ENCODE measurements at regions not wholly inside any gene's neighbourhood (a gene's known extent, or its start where the extent isn't known, plus 50 kb on each side); places are given as distances from the start of the nearest gene placed in this dataset.

DNA sequence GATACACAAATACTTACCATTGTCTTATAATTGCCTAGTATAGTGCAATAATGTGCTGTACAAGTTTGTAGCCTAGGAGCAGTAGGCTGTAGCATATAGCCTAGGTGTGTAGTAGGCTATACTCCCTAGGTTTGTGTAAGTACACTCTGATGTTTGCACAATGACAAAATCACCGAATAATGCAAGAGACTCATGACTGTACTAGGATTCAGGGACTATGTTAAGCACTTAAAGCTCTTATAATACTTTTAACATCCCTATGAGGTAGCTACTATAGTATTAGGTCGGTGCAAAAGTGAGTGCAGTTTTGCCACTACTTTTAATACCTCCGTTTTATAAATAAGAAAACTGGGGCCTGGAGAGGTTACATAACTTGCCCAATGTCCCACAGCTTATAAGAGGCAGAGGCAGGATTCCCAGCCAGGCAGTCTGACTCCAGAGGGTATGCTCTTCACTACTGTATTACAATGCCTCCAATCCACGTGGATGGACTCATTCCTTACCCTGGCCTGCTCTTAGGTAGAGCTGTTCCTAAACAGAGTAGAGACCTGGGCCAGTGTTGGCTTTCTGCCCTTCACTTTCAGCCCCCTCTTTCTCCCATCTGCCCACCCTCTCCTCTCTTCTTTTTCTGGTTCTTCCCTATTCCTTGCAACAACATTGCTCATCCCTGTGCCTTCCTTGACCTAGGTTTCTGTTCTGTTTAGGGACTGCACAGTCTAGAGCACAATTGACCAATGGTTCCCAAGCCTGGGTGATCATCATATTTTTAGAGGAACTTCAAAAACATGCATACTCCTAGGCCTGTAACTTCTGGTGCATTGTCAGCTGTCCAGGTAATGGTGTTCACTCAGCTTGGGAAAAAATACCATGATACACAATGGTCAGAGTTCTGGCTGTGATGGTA is 114.0 kb downstream of the CARTPT start:
- H3K4me3 ChIP-seq (ENCODE audit: low read depth, low read length): no peak overlapping the region
- TF ChIP-seq, protein P1, sequence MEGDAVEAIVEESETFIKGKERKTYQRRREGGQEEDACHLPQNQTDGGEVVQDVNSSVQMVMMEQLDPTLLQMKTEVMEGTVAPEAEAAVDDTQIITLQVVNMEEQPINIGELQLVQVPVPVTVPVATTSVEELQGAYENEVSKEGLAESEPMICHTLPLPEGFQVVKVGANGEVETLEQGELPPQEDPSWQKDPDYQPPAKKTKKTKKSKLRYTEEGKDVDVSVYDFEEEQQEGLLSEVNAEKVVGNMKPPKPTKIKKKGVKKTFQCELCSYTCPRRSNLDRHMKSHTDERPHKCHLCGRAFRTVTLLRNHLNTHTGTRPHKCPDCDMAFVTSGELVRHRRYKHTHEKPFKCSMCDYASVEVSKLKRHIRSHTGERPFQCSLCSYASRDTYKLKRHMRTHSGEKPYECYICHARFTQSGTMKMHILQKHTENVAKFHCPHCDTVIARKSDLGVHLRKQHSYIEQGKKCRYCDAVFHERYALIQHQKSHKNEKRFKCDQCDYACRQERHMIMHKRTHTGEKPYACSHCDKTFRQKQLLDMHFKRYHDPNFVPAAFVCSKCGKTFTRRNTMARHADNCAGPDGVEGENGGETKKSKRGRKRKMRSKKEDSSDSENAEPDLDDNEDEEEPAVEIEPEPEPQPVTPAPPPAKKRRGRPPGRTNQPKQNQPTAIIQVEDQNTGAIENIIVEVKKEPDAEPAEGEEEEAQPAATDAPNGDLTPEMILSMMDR (IDR thresholded peaks at IDR 0.05; ENCODE audit: low read depth, low read length): no peak

DNA sequence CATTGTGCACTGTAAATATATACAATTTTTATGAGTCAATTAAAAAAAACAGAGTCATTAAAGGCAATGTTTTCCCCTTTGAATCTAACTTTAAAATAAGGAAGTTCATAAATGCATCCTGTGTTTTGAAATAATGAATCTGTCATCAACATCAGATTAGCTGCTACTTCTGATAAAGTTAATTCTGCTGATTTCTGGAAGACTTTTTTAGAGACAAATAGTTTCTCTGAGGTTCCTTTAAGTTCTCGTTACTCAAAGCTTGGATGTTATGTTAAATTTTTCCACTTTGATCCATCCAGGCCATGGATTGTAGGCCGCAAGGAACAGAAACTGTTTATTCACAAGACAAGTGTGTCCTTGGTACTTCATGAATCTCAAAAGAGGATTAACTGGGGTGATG is 115.5 kb downstream of the CARTPT start:
- H3K4me3 ChIP-seq (ENCODE audit: low read depth, low read length): no peak overlapping the region
- TF ChIP-seq, protein P1 (IDR thresholded peaks at IDR 0.05; ENCODE audit: low read depth, low read length): no peak

DNA sequence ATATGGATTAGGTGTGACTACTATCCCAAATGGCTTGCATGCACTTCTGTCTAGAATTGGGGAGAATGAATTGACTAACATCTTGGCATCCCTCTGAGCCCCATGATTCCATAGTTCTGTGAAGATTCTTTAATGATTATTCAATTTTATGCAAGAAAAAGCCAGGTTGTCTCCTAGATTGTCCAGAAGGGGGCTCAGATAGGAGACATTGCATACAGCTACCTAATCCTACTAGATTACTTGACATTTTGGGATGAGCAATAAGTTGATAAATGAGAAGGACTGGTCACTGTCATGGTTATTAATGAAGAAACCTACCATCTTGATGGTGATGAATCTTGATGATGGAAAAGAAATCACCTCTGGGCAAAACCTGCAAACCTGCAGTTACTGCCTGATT is 117.0 kb downstream of the CARTPT start:
- TF ChIP-seq, protein P1 (IDR thresholded peaks at IDR 0.05; ENCODE audit: low read depth, low read length): no peak
- H3K4me3 ChIP-seq (ENCODE audit: low read depth, low read length): no peak overlapping the region

DNA sequence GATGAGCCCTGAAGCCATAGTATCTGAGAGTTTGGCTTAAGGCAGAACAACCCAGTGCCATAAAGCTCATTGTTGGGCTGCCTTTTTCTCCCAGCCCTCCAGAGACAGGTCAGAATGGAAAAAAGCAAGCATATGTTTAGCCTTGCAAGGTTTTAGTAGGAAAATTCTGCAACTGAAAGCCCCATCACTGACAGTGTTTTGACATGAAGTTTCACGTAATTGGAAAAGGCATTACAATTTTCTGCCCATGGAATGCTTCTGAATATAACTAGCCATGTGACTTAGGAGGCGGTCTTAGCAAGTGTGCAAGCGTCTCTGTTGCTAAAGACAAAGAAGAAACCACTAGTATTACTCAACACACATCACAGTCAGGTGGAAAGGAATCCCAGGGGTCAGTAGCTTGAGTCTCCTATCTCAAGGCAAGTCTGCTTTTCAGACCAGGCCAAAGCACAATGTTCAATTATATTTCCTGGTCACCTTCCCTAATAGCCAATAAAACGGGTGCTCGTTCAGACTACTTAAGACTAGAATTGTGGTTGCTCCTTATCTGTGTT is 117.6 kb downstream of the CARTPT start:
- TF ChIP-seq, protein P1 (IDR thresholded peaks at IDR 0.05; ENCODE audit: low read depth, low read length): no peak
- no peak overlapping the region for H3K4me3 ChIP-seq (ENCODE audit: low read depth, low read length)

DNA sequence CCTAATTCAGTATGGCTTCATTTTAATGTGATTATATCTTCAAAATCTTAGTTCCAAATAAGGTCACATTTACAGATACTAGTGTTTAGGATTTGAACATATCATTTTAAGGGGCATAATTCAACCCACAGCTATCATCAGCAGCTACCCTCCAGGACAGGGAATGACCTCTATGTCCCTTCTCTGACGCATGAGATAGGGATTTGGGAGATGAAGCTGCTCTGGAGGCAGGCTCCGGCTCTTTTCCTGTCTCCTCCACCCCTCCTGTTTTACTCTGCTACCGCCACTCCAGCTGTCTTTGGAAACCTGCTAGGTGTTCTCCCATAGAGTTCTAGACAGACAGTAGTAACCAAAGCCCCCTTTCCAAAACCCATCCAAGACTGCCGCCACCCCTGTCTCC is 119.2 kb downstream of the CARTPT start:
- TF ChIP-seq, protein P1 (IDR thresholded peaks at IDR 0.05; ENCODE audit: low read depth, low read length): no peak

DNA sequence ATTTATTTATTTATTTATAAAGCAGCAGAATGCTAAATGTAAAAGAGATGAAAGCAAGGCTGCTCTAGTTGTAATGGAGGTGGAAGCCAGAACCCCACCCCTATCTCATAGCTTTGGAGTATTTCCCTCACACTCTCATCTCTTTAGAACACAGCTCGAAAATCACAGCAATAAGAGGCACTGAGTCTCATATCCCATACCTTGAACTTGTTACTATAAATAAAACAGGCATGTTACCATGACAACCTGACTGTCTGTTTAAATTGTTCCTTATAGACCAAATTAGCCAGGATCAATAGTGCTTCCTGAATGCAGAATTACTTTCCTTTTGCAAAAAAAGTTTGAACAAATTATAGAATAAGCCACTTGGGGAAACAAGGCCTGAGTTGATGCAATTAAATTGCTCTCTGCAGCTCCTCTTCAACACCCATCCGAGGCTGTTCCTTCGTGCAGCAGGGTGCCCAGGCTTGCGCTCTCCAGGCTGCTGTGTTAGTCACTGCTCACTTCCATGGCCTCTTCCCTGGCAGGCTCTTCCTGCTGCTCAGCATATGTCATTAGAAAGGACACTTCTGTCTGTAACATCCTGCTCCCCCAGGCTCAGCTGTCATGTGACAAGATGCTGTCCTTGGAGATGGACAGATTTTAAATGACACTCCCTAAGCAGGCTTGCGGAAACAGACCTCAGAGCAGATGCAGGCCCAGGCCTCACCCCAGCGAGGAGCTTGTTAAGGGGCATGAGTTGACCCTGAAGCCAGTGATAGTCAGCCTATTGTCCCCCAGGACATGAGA is 120.2 kb downstream of the CARTPT start:
- TF ChIP-seq, protein P1 (IDR thresholded peaks at IDR 0.05; ENCODE audit: low read depth, low read length): no peak
- no peak overlapping the region for H3K4me3 ChIP-seq (ENCODE audit: low read depth, low read length)

More for the DNA sequence above, 119.2 kb downstream of the CARTPT start:
- no peak overlapping the region for H3K4me3 ChIP-seq (ENCODE audit: low read depth, low read length)
